GM18861 (cell line): ENCODE measurements at regions not wholly inside any gene's neighbourhood (a gene's known extent, or its start where the extent isn't known, plus 50 kb on each side); places are given as distances from the start of the nearest gene placed in this dataset.

Experiments used
- ATAC-seq: cut with Tn5 transposase; IDR thresholded peaks from one replicate; pipeline ENCODE4 v1.9.1; 2021; ENCODE audit not compliant: unreplicated experiment

GRCh38 chr5:2658881-2659470 lies 92.5 kb downstream of the IRX2 start:
- ATAC-seq = no peak

GRCh38 chr5:2658447-2658846 lies 93.0 kb downstream of the IRX2 start:
- ATAC-seq = no peak

- no peak for ATAC-seq
Measured at GRCh38 chr5:2657151-2657550, 94.3 kb downstream of the IRX2 start.

- ATAC-seq = no peak
Measured at GRCh38 chr5:2656206-2656605, 95.3 kb downstream of the IRX2 start.

- no peak for ATAC-seq
Measured at GRCh38 chr5:2653991-2654390, 97.5 kb downstream of the IRX2 start.

- ATAC-seq = no peak
Measured at GRCh38 chr5:2651116-2651515, 100.4 kb downstream of the IRX2 start.

GRCh38 chr5:2642684-2643345 lies 108.7 kb downstream of the IRX2 start:
- no peak for ATAC-seq

GRCh38 chr5:2640717-2641116 lies 110.8 kb downstream of the IRX2 start:
- ATAC-seq = no peak

GRCh38 chr5:2639425-2639824 lies 112.1 kb downstream of the IRX2 start:
- ATAC-seq = no peak

GRCh38 chr5:2634399-2635176 lies 116.9 kb downstream of the IRX2 start:
- ATAC-seq = no peak

- ATAC-seq = no peak
Measured at GRCh38 chr5:2633992-2634391, 117.5 kb downstream of the IRX2 start.

GRCh38 chr5:2631758-2632157 lies 119.7 kb downstream of the IRX2 start:
- ATAC-seq = no peak

- ATAC-seq = no peak
Measured at GRCh38 chr5:2629045-2629444, 122.4 kb downstream of the IRX2 start.

GRCh38 chr5:2627867-2628266 lies 123.6 kb downstream of the IRX2 start:
- ATAC-seq = no peak

GRCh38 chr5:2626572-2626971 lies 124.9 kb downstream of the IRX2 start:
- no peak for ATAC-seq

GRCh38 chr5:2622866-2623265 lies 128.6 kb downstream of the IRX2 start:
- no peak for ATAC-seq

GRCh38 chr5:2621631-2622030 lies 129.8 kb downstream of the IRX2 start:
- ATAC-seq = no peak

GRCh38 chr5:2619216-2619615 lies 132.3 kb downstream of the IRX2 start:
- no peak for ATAC-seq

- ATAC-seq = no peak
Measured at GRCh38 chr5:2617461-2617860, 134.0 kb downstream of the IRX2 start.

- no peak for ATAC-seq
Measured at GRCh38 chr5:2615917-2616316, 135.6 kb downstream of the IRX2 start.

GRCh38 chr5:2614571-2614970 lies 136.9 kb downstream of the IRX2 start:
- ATAC-seq = no peak

GRCh38 chr5:2611659-2612058 lies 139.8 kb downstream of the IRX2 start:
- no peak for ATAC-seq
